ENCODE measurements at regions not wholly inside any gene's neighbourhood (a gene's known extent, or its start where the extent isn't known, plus 50 kb on each side); places are given as distances from the start of the nearest gene placed in this dataset.

DNA sequence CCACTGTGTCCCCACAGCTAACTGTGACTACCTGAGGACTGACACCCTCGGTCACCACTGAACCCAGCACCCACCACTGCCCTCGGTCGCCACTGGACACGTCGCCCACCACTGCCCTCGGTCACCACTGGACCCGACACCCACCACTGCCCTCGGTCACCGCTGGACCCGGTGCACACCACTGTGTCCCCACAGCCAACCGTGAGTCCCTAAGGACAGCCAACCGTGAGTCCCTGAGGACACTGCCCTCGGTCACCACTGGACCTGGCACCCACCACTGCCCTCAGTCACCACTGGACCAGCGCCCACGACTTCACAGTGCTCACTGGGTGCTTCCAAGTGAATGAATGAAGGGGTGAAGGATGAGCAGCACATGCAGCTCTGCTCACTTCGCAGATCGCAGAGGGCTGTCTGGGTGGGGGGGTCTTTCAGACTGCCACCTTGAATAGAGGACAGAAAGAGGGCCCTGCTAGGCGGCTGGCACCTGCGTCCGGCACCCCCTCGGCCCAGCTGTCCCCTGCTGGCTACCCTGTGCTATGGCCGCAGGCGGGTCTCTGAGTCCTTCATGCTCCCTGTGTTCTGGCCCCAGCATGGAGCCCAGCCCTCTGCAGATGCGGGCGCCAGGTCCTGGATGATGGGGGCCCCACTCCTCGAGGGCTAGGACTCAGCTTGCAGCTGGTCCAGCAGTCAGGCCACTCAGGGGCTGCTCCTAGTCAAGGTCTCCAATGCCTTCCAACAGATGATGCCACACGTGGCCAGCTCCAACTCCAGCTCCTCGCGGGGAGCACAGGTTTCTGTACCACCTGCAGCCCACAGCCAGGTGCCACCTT lies 51.4 kb upstream of the GPC1 start:
- no peak for TF ChIP-seq POLR2A (IDR thresholded peaks at IDR 0.05)
- TF ChIP-seq, protein P1, sequence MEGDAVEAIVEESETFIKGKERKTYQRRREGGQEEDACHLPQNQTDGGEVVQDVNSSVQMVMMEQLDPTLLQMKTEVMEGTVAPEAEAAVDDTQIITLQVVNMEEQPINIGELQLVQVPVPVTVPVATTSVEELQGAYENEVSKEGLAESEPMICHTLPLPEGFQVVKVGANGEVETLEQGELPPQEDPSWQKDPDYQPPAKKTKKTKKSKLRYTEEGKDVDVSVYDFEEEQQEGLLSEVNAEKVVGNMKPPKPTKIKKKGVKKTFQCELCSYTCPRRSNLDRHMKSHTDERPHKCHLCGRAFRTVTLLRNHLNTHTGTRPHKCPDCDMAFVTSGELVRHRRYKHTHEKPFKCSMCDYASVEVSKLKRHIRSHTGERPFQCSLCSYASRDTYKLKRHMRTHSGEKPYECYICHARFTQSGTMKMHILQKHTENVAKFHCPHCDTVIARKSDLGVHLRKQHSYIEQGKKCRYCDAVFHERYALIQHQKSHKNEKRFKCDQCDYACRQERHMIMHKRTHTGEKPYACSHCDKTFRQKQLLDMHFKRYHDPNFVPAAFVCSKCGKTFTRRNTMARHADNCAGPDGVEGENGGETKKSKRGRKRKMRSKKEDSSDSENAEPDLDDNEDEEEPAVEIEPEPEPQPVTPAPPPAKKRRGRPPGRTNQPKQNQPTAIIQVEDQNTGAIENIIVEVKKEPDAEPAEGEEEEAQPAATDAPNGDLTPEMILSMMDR (IDR thresholded peaks at IDR 0.05) = no peak

Measured in heart left ventricle (tissue), 13 donors.